Peyer's patch (tissue), 4 donors: ENCODE measurements at regions not wholly inside any gene's neighbourhood (a gene's known extent, or its start where the extent isn't known, plus 50 kb on each side); places are given as distances from the start of the nearest gene placed in this dataset.

Source experiments
- CTCF ChIP-seq, 6 experiments: fragments of 450-650 bp in 4 of 6; fragments of 200-600 bp in 2 of 6; sonication (generic) in 1 of 6; IDR thresholded peaks; one replicate each; pipeline ENCODE4 v1.5.1; 2017 to 2019; ENCODE audit warnings: antibody characterized with exemption in 6 of 6, mild to moderate bottlenecking in 3 of 6, moderate library complexity in 1 of 6
- POLR2A ChIP-seq, 2 donors: fragments of 450-650 bp; IDR thresholded peaks; one replicate each; pipeline ENCODE4 v1.5.1; 2017; ENCODE audit warnings: antibody characterized with exemption in 2 of 2, mild to moderate bottlenecking in 2 of 2, moderate library complexity in 2 of 2

- TF ChIP-seq POLR2A (IDR thresholded peaks at IDR 0.05) (no peak), CTCF (IDR thresholded peaks at IDR 0.05) (no peak)
Measured at GRCh38 chr6:87926687-87927086, 121.0 kb upstream of the SPACA1 start.
